ENCODE measurements at regions not wholly inside any gene's neighbourhood (a gene's known extent, or its start where the extent isn't known, plus 50 kb on each side); places are given as distances from the start of the nearest gene placed in this dataset.

DNA sequence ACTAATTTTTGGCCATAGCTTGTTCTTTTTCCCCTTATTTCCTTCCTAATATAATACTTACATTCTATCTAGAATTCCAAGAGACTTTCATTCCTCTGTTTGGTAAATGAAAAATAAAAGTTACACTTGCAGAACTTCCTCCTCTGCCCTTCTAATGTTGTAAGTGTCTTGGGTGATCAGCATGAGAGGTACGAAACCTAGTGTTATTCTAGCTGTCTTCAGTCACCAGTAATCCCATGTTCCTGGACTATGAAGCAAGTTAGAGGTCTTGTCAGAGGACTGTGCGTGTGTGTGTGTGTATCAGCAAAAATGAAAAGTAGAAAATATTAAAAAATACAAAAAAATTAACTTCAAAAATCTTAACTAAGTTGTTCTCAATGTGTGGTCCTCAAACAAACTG lies 307.0 kb downstream of the SPRY2 start:
- DNase-seq (ENCODE audit: low read depth) = no peak

- DNase-seq (ENCODE audit: low read depth) = no peak
Measured at GRCh38 chr13:80033286-80033685, 307.6 kb downstream of the SPRY2 start.

DNA sequence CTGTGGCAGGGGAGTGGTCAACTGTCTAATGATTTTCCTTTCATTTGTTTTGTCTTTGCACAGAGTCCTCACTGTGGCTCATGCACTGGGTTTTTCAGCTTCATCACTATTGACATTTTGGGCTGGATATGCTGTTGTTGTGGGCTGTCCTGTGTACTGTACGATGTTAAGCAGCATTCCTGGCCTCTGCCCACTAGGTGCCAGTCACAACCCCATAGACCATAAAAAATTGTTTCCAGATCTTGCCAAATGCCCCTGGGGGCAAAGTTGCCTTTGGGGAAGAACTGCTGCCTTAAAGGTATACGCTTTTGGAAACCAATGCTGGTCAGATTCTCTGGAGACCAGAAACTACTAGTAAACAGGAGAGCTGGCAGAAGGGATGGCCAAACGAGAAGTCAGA lies 310.4 kb downstream of the SPRY2 start:
- no peak for DNase-seq (ENCODE audit: low read depth)

- DNase-seq (ENCODE audit: low read depth) = no peak
Measured at GRCh38 chr13:80029170-80029569, 311.8 kb downstream of the SPRY2 start.

DNA sequence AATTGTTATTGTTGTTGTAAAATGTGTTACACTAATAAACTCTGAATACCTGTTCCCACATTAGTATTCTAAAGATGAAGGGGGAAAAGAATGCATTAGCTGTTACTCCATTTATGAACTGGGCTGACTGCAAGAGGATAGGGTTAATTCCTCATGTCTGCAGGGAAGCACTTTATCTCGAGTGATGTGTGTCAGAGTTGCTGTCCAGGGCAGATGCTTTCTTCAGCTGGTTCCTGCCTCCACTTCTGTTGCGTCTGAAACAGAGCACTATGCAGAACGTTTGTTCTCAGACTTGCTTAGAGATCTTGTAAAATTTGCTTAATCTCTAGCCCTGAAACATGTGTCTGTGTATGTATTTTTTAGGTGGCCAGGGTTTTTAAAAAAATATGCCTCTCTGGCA lies 318.8 kb downstream of the SPRY2 start:
- no peak for DNase-seq (ENCODE audit: low read depth)

GRCh38 chr13:80012251-80012650 lies 328.7 kb downstream of the SPRY2 start:
- no peak for DNase-seq (ENCODE audit: low read depth)

DNA sequence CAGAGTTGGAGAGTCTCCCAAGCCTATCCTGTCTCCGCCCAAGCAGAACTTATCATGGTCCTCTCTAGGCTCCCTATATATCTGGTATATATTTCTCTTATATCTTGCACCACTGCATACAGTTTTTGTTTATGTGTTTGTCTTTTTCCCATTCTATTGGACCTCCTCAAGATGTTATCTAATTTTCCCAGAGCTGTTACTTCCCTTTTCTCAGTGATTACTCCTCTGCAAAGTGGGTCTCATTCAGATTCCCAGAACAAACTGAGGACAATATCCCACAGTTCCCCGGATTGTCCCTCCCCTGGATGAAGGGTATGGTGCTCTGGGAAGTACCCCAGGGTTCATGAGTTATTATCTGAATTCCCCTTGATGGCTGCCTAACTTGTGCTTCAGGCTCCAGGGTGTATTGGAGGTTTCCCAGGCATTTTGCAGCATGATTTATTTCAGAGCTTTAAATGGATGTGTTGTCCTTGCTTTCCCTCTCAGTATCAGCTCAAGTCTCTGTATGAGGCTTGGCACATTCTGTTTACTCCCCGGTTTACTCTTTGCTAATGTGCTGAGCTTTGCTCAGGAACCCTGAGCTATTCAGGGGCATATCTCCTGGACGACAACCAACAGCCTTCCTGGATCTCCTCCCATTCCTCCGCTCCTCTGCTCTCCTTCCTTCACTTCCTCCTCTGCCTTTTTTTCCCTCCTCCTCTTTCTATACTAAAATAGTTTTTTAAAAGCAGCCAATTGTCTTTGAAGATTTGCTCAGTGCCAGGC lies 329.3 kb downstream of the SPRY2 start:
- DNase-seq (ENCODE audit: low read depth) = no peak

- DNase-seq (ENCODE audit: low read depth) = no peak
Measured at GRCh38 chr13:80010846-80011245, 330.1 kb downstream of the SPRY2 start.

- DNase-seq (ENCODE audit: low read depth) = no peak
Measured at GRCh38 chr13:80010286-80010831, 330.6 kb downstream of the SPRY2 start.

GRCh38 chr13:80009760-80010159 lies 331.2 kb downstream of the SPRY2 start:
- DNase-seq (ENCODE audit: low read depth) = no peak

GRCh38 chr13:80006940-80007339 lies 334.0 kb downstream of the SPRY2 start:
- DNase-seq (ENCODE audit: low read depth) = no peak

DNA sequence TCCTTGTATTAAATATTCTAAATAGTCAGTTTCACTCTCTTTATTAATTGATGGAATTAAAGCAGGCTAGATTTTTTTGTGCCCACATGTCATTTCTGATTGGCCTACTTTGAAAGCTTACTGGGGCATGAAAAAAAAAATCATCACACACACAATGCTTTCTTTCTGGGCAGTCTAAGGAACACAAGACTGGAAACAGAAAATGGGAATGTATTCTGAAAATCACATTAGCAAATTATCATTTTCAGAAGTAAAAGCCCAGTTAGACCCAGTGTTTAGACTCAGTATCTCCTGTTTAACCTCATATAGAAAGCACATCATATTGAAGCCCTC lies 339.4 kb downstream of the SPRY2 start:
- no peak for DNase-seq (ENCODE audit: low read depth)

DNA sequence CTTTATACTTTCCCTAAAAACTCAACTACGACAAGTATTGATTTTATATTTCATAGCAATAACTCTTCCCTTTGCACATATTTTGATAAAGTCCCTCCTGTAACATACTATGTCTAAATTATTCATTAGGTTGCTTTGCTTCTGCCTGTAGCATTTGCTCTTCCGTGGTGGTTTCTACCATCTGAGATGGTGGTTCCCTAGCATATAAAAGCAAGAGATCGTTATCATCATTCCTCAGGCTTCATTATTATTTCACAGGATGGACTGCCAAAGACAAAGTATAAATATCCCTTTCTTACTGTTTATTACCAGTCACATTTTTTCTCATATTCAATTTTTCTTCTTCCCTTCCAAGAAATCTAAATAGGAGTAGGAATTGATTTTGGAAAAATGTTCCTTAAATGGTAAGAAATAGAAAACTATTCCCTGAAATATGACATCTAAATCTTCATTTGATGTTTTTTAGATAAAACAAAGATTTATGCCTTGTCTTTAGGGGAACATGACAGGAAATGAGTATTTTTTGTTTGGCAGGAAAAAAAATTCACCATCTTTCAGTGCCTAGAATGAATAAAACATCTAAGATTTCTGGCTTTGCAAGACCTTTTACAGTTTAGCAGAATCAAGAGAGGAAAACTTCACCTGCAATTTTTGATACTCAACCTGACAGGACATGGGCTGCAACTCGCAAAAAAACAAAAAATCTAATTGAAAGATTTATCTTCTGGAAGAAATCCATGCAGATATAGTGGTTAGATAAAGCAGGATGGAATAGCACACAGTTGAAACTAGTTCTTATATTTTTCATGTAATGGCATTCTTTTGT lies 340.0 kb downstream of the SPRY2 start:
- DNase-seq (ENCODE audit: low read depth) = no peak

DNA sequence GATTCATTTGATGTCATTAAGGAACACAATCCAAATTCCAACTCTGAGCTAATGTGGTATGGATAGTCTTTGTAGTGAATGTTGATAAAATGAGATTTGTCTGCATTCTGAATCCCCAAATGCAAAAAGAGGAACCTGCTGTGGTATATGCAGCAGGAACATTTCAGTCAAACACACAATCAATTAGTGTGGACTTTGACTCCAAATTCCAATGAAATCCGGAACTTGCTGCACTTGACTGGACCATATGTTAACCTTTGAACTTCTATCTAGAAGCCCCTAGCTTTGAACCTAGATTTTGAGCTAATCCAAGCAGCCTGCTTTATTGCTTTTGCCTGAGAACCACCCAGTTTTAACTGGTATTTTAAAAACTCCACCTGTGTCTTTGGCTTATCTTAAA lies 341.3 kb downstream of the SPRY2 start:
- no peak for DNase-seq (ENCODE audit: low read depth)

GRCh38 chr13:79998381-79998880 lies 342.5 kb downstream of the SPRY2 start:
- no peak for DNase-seq (ENCODE audit: low read depth)

DNA sequence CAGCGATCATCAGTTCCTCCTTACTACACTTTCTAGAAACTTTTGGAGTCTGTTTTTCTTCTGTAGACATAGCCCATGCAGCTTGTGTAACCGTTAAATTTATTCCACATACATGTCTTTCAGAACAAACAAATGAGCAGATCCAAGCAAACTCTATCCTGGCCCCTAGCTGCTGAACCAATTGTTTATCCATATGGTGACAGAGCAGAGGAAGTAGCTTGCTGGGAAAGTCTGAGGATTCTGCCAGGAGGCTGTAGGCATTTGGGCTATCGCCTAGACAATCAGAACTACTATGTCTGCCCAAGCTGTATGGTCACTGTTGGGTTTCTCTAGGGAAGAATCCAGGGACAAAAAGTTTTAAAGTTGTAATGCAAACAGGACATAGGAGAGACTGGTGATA lies 343.7 kb downstream of the SPRY2 start:
- DNase-seq (ENCODE audit: low read depth) = no peak

DNA sequence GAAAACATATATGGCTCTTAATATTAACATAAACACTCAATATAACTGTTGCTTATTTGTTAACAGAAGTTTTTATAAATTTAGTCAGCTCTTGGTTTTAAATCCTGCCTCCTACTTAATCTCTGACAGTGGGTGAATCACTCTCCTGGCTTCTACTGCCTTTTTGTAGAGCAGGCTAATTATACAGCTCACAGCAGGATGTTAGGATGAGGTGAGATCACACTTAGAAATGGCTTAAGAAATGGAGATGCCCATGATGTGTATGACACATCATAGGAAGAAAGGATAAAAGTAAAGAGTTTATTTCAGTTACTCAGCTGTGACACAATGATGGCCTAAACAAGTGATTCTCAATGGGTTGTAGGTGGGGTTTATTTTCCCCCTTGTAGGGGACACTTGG lies 345.6 kb downstream of the SPRY2 start:
- DNase-seq (ENCODE audit: low read depth) = peak; percentile 82

DNA sequence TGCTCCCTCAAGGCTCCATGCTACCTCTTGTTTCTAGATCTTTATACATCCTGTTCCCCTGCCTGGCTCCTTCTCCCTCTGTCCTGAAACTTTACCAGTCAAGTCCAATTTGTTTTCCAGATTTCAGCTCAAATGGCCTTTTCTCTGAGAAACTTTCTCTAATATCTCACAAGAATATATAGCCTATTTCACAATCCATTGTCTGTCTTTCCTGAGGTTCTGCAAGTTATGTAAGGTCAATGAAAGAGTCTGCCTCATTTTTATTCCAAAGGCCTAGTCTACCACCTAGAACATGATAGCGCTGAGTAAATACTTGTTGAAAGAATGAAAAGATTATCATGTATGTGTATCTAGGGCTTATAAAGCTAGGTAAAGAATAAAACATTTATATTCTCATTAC lies 348.8 kb downstream of the SPRY2 start:
- no peak for DNase-seq (ENCODE audit: low read depth)

DNA sequence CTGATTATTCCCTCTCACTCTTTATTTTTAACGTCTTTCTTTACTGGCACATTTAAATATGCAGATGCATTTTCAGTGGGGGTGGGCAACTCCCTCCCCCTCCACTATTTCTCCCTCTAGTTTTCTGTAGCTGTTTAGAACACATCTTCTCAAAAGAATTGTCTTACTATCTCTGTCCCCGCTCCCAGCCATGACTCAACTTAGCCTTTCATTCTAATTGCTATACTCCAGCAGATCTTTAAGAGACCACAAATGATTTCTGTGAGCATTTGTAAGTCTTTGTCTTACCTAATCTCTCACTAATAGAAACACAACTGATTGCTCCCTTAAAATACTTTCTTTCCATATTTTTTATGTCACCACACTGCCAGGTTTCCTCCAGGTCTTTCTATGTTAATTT lies 350.9 kb downstream of the SPRY2 start:
- no peak for DNase-seq (ENCODE audit: low read depth)

GRCh38 chr13:79989217-79989661 lies 351.7 kb downstream of the SPRY2 start:
- DNase-seq (ENCODE audit: low read depth) = peak; percentile 41

GRCh38 chr13:79988573-79988972 lies 352.4 kb downstream of the SPRY2 start:
- DNase-seq (ENCODE audit: low read depth) = peak; percentile 67

GRCh38 chr13:79987761-79988160 lies 353.2 kb downstream of the SPRY2 start:
- DNase-seq (ENCODE audit: low read depth) = no peak

- DNase-seq (ENCODE audit: low read depth) = no peak
Measured at GRCh38 chr13:79987323-79987722, 353.6 kb downstream of the SPRY2 start.

All from GM04504 (cell line).